ENCODE measurements at regions not wholly inside any gene's neighbourhood (a gene's known extent, or its start where the extent isn't known, plus 50 kb on each side); places are given as distances from the start of the nearest gene placed in this dataset.

- H3K4me1 ChIP-seq = peaks cover 45% of the 10 kb centered on the region
- DNase-seq = no peak
- no peaks in the 10 kb centered on the region for H3K27me3 ChIP-seq
- no peaks in the 10 kb centered on the region for H3K36me3 ChIP-seq
- no peak overlapping the region for H3K27ac ChIP-seq
- no peaks in the 10 kb centered on the region for H3K9me3 ChIP-seq (replicated peaks)
- no peak overlapping the region for H3K4me3 ChIP-seq
Observed at GRCh38 chr15:101124731-101125451, 127.0 kb downstream of the CHSY1 start.

- no peaks in the 10 kb centered on the region for H3K36me3 ChIP-seq
- H3K27ac ChIP-seq = no peak overlapping the region
- H3K4me3 ChIP-seq = no peak overlapping the region
- peaks cover 38% of the 10 kb centered on the region for H3K4me1 ChIP-seq
- H3K9me3 ChIP-seq (replicated peaks) = no peaks in the 10 kb centered on the region
- H3K27me3 ChIP-seq = no peaks in the 10 kb centered on the region
- no peak for DNase-seq
Observed at GRCh38 chr15:101123222-101123910, 128.5 kb downstream of the CHSY1 start.

GRCh38 chr15:101122806-101123205 lies 129.0 kb downstream of the CHSY1 start:
- no peak overlapping the region for H3K27ac ChIP-seq
- no peak overlapping the region for H3K4me3 ChIP-seq
- H3K36me3 ChIP-seq = no peaks in the 10 kb centered on the region
- no peaks in the 10 kb centered on the region for H3K27me3 ChIP-seq
- no peaks in the 10 kb centered on the region for H3K9me3 ChIP-seq (replicated peaks)
- peaks cover 33% of the 10 kb centered on the region for H3K4me1 ChIP-seq
- no peak for DNase-seq

- Histone ChIP-seq H3K4me3 (no peak overlapping the region), H3K27me3 (no peaks in the 10 kb centered on the region), H3K4me1 (peaks cover 30% of the 10 kb centered on the region), H3K27ac (no peak overlapping the region), H3K9me3 (replicated peaks) (no peaks in the 10 kb centered on the region), H3K36me3 (no peaks in the 10 kb centered on the region)
- DNase-seq = no peak
Observed at GRCh38 chr15:101122266-101122665, 129.6 kb downstream of the CHSY1 start.

- Histone ChIP-seq H3K9me3 (replicated peaks) (no peaks in the 10 kb centered on the region), H3K4me1 (peaks cover 29% of the 10 kb centered on the region), H3K27me3 (no peaks in the 10 kb centered on the region), H3K36me3 (no peaks in the 10 kb centered on the region), H3K27ac (peak overlapping the region; percentile 57), H3K4me3 (peak overlapping the region; percentile 47)
- DNase-seq = peak; percentile 79 to 86
Observed at GRCh38 chr15:101121511-101122090, 130.2 kb downstream of the CHSY1 start.

GRCh38 chr15:101120987-101121386 lies 130.9 kb downstream of the CHSY1 start:
- Histone ChIP-seq H3K4me1 (peaks cover 29% of the 10 kb centered on the region), H3K27ac (peak overlapping the region; percentile 57)

GRCh38 chr15:101120473-101120872 lies 131.4 kb downstream of the CHSY1 start:
- H3K4me3 ChIP-seq = no peak overlapping the region
- H3K4me1 ChIP-seq = peaks cover 28% of the 10 kb centered on the region
- no peaks in the 10 kb centered on the region for H3K36me3 ChIP-seq
- H3K27ac ChIP-seq = no peak overlapping the region
- no peaks in the 10 kb centered on the region for H3K9me3 ChIP-seq (replicated peaks)
- DNase-seq = no peak
- no peaks in the 10 kb centered on the region for H3K27me3 ChIP-seq

More at GRCh38 chr15:101120987-101121386, 130.9 kb downstream of the CHSY1 start:
- Histone ChIP-seq H3K4me3 (peak overlapping the region; percentile 47), H3K27me3 (no peaks in the 10 kb centered on the region), H3K9me3 (replicated peaks) (no peaks in the 10 kb centered on the region), H3K36me3 (no peaks in the 10 kb centered on the region)
- peak; percentile 32 to 37 for DNase-seq

Data from SJCRH30 (cell line).